Ectodermal cell (in vitro differentiated cells): ENCODE measurements at regions not wholly inside any gene's neighbourhood (a gene's known extent, or its start where the extent isn't known, plus 50 kb on each side); places are given as distances from the start of the nearest gene placed in this dataset.

ENCODE experiments used
- H3K27ac ChIP-seq: 2 replicates; pipeline ENCODE4 v1.7.0; 2013; ENCODE audit warnings: mild to moderate bottlenecking, low read depth, low read length; ENCODE audit not compliant: insufficient read depth, poor library complexity, severe bottlenecking
- H3K27me3 ChIP-seq: 2 replicates; pipeline ENCODE4 v1.7.0; 2013; ENCODE audit warnings: mild to moderate bottlenecking, low read length; ENCODE audit not compliant: insufficient read depth, control insufficient read depth, poor library complexity, severe bottlenecking
- H3K36me3 ChIP-seq: one replicate; pipeline ENCODE4 v1.7.0; 2013; ENCODE audit warnings: low read length; ENCODE audit not compliant: control insufficient read depth, insufficient read depth
- H3K4me1 ChIP-seq: one replicate; pipeline ENCODE4 v1.7.0; 2013; ENCODE audit warnings: low read length; ENCODE audit not compliant: control insufficient read depth, insufficient read depth
- H3K4me3 ChIP-seq: 2 replicates; pipeline ENCODE4 v1.7.0; 2013; ENCODE audit warnings: low read depth, low read length, control low read depth; ENCODE audit not compliant: insufficient read depth
- H3K9me3 ChIP-seq: 2 replicates; pipeline ENCODE4 v1.7.0; 2013; ENCODE audit warnings: mild to moderate bottlenecking, low read length, moderate library complexity; ENCODE audit not compliant: control insufficient read depth
- WGBS, 2 experiments: methylation state at CpG; one replicate each; pipeline ENCODE4 v1.1.7; 2013; ENCODE audit warnings: missing lambda C conversion rate in 2 of 2; 5-methylcytosine and 5-hydroxymethylcytosine counted together

- H3K4me1 ChIP-seq, result no peaks in the 10 kb centered on the region
- no peaks in the 10 kb centered on the region for H3K27me3 ChIP-seq
- no peak overlapping the region for H3K27ac ChIP-seq
- no CpG with 5 or more reads among the region's 1 CpG for WGBS, 2 experiments
- no peaks in the 10 kb centered on the region for H3K9me3 ChIP-seq
- H3K36me3 ChIP-seq, result no peaks in the 10 kb centered on the region
- no peak overlapping the region for H3K4me3 ChIP-seq
Observed at GRCh38 chr13:63092456-63092855, 1676.8 kb upstream of the PCDH20 start.

- H3K9me3 ChIP-seq, result no peaks in the 10 kb centered on the region
- no peaks in the 10 kb centered on the region for H3K36me3 ChIP-seq
- H3K4me3 ChIP-seq, result no peak overlapping the region
- no peak overlapping the region for H3K27ac ChIP-seq
- no peaks in the 10 kb centered on the region for H3K27me3 ChIP-seq
- 88% methylated on average over 1 of the region's 1 CpG; no CpG with 5 or more reads in 1 of the 2 experiments for WGBS, 2 experiments
- H3K4me1 ChIP-seq, result no peaks in the 10 kb centered on the region
Observed at GRCh38 chr13:63090524-63090923, 1674.9 kb upstream of the PCDH20 start.

- Histone ChIP-seq H3K4me3 (no peak overlapping the region), H3K27ac (no peak overlapping the region), H3K36me3 (no peaks in the 10 kb centered on the region), H3K9me3 (no peaks in the 10 kb centered on the region), H3K4me1 (no peaks in the 10 kb centered on the region), H3K27me3 (no peaks in the 10 kb centered on the region)
- WGBS, 2 experiments, result 95 to 100% methylated on average over 1 of the region's 1 CpG
Observed at GRCh38 chr13:63088226-63088625, 1672.6 kb upstream of the PCDH20 start.

DNA sequence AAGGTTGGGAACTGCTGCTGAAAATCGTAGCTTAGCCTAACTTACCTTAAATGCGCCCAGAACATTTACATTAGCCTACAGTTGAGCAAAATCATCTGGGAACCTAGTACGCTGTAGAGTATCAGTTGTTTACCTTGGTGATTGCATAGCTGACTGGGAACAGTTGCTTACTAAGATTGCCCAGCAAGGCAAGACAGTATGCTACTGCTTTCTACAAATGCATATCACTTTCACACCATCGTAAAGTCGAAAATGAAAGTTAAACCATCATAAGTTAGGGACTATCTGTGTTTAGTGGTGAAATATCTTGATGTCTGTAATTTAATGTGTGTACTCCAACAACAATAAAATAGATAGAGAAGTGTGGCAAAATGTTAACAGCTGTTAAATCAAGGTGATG lies 1670.6 kb upstream of the PCDH20 start:
- H3K27ac ChIP-seq, result no peak overlapping the region
- H3K27me3 ChIP-seq, result no peaks in the 10 kb centered on the region
- no peaks in the 10 kb centered on the region for H3K9me3 ChIP-seq
- H3K4me3 ChIP-seq, result no peak overlapping the region
- 93 to 94% methylated on average over 4 to 5 of the region's 5 CpGs for WGBS, 2 experiments
- H3K4me1 ChIP-seq, result no peaks in the 10 kb centered on the region
- H3K36me3 ChIP-seq, result no peaks in the 10 kb centered on the region

DNA sequence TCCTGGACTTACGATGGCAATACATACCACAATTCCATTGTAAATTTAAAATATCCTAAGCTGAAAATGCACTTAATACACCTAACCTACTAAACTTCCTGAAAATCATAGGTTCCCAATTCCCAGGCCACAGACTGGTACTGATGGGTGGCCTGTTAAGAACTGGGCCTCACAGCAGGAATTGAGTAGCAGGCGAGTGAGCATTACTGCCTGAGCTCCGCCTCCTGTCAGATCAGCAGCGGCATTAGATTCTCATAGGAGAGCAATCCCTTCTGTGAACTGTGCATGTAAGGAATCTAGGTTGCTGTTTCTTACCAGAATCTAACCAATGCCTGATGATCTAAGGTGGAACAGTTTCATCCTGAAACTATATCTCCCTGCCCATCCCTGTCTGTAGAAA lies 1670.2 kb upstream of the PCDH20 start:
- H3K27me3 ChIP-seq, result no peaks in the 10 kb centered on the region
- H3K4me1 ChIP-seq, result no peaks in the 10 kb centered on the region
- no peaks in the 10 kb centered on the region for H3K9me3 ChIP-seq
- no peak overlapping the region for H3K27ac ChIP-seq
- no peaks in the 10 kb centered on the region for H3K36me3 ChIP-seq
- H3K4me3 ChIP-seq, result no peak overlapping the region
- 66 to 67% methylated on average over 4 of the region's 4 CpGs for WGBS, 2 experiments

DNA sequence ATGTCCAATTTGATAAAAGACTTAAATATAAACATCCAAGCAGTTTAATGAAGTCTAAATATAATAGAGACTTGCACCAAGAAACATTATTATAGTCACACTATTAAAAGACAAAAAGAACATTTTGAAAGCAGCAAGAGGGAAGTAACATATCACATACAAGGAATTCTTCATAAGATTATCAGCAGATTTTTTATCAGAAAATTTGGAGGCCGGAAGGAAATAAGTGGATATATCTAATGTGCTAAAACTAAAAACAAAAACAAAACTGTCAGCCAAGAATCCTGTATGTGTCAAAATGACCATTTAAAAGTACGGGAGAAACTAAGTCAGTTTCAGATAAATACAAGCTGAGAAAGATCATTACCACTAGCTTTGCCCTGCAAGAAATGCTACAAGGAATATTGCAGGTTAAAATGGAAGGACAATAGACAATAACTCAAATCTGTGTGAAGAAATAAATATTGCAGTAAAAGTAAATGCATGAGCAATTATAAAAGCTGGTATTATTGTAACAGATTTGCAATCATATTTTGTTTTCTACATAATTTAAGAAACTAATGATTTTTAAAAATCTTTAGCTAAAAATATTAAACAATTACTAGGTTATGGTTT lies 1665.9 kb upstream of the PCDH20 start:
- no peak overlapping the region for H3K4me3 ChIP-seq
- H3K9me3 ChIP-seq, result no peaks in the 10 kb centered on the region
- no peaks in the 10 kb centered on the region for H3K4me1 ChIP-seq
- H3K27me3 ChIP-seq, result no peaks in the 10 kb centered on the region
- H3K27ac ChIP-seq, result no peak overlapping the region
- 93 to 100% methylated on average over 1 of the region's 2 CpGs for WGBS, 2 experiments
- H3K36me3 ChIP-seq, result no peaks in the 10 kb centered on the region

DNA sequence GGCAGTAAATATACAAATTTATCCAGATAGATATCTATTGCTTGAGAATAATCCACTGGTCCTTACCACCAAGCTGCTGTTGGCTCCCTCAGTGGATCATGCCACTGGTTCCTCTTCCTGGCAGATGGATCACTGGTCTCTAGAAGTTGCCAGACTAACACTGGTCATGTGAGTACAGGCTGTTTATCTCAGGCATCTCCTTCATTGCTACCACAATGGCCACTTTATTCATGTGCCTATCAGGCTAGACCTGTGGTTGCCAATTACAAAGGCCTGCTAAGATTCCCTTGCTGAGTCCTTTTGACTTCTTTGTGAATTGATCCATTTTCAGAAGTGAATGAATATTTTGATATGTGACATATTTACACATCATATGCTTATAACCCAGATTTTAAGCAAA lies 1659.5 kb upstream of the PCDH20 start:
- Histone ChIP-seq H3K27me3 (no peaks in the 10 kb centered on the region), H3K27ac (no peak overlapping the region), H3K4me1 (no peaks in the 10 kb centered on the region), H3K36me3 (no peaks in the 10 kb centered on the region), H3K4me3 (no peak overlapping the region), H3K9me3 (no peaks in the 10 kb centered on the region)

- no peak overlapping the region for H3K27ac ChIP-seq
- H3K9me3 ChIP-seq, result peaks cover 2% of the 10 kb centered on the region
- no peaks in the 10 kb centered on the region for H3K36me3 ChIP-seq
- H3K27me3 ChIP-seq, result no peaks in the 10 kb centered on the region
- no peak overlapping the region for H3K4me3 ChIP-seq
- H3K4me1 ChIP-seq, result no peaks in the 10 kb centered on the region
- WGBS, 2 experiments, result 92 to 94% methylated on average over 2 of the region's 5 CpGs
Observed at GRCh38 chr13:63050287-63050686, 1634.6 kb upstream of the PCDH20 start.

GRCh38 chr13:63048653-63049052 lies 1633.0 kb upstream of the PCDH20 start:
- H3K9me3 ChIP-seq, result no peaks in the 10 kb centered on the region
- H3K4me1 ChIP-seq, result no peaks in the 10 kb centered on the region
- no peak overlapping the region for H3K27ac ChIP-seq
- no peaks in the 10 kb centered on the region for H3K27me3 ChIP-seq
- H3K36me3 ChIP-seq, result no peaks in the 10 kb centered on the region
- no peak overlapping the region for H3K4me3 ChIP-seq

- H3K4me3 ChIP-seq, result no peak overlapping the region
- 64 to 70% methylated on average over 5 of the region's 6 CpGs for WGBS, 2 experiments
- no peaks in the 10 kb centered on the region for H3K4me1 ChIP-seq
- no peaks in the 10 kb centered on the region for H3K36me3 ChIP-seq
- no peak overlapping the region for H3K27ac ChIP-seq
- H3K27me3 ChIP-seq, result no peaks in the 10 kb centered on the region
- H3K9me3 ChIP-seq, result no peaks in the 10 kb centered on the region
Observed at GRCh38 chr13:63044589-63045313, 1629.1 kb upstream of the PCDH20 start.
